ENCODE measurements at regions not wholly inside any gene's neighbourhood (a gene's known extent, or its start where the extent isn't known, plus 50 kb on each side); places are given as distances from the start of the nearest gene placed in this dataset.

- TF ChIP-seq CTCF (IDR thresholded peaks at IDR 0.05; ENCODE audit: low read depth, low read length, poor library complexity, severe bottlenecking), result no peak
- no peak for TF ChIP-seq EZH2phosphoT487 (IDR thresholded peaks at IDR 0.05; ENCODE audit: borderline replicate concordance, low read length)
These were observed 66.0 kb upstream of the GALNT9 start for GRCh38 chr12:132395192-132395907.

All from DOHH2 (cell line).